Activated CD4-positive, alpha-beta T cell treated with anti-CD3 and anti-CD28 coated beads, Interleukin-2, Interleukin-4, amounts not matched to agents 100 ng/mL and 50 ng/mL, durations not matched to agents 16 hours and 8 hours (primary cell): ENCODE measurements at regions not wholly inside any gene's neighbourhood (a gene's known extent, or its start where the extent isn't known, plus 50 kb on each side); places are given as distances from the start of the nearest gene placed in this dataset.

Source experiments
- DNase-seq: peaks from one replicate; pipeline ENCODE4 v3.0.0-alpha.2; 2020; ENCODE audit warnings: low spot score

- no peak for DNase-seq
These were observed 171.4 kb downstream of the ZNF248 start for GRCh38 chr10:37685741-37686683.

- no peak for DNase-seq
These were observed 172.6 kb downstream of the ZNF248 start for GRCh38 chr10:37684765-37685164.

DNA sequence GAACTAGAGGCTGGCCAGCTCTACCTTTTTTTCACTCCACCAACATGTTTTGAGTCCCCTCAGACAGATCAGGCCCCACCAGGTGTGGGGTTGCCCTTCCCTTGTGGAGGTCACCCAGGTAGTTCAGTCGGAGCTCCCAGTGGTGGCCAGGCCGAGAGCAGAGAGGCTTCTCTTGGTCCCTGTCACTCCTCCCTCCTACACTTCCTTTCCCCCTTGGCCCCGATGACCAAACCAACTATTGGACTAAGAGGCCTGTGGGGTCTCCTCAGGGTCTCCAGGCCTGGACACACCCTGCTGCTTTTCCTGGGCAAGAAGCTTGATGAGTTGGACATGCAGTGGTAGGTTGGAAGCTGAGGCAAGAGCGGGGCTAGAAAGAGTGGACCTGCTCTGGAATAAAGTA, 174.8 kb downstream of the ZNF248 start:
- no peak for DNase-seq

GRCh38 chr10:37681617-37681999, 175.8 kb downstream of the ZNF248 start:
- DNase-seq, result no peak

- no peak for DNase-seq
These were observed 176.4 kb downstream of the ZNF248 start for GRCh38 chr10:37680716-37681616.

GRCh38 chr10:37680243-37680683, 177.1 kb downstream of the ZNF248 start:
- no peak for DNase-seq

GRCh38 chr10:37679465-37679864, 177.9 kb downstream of the ZNF248 start:
- DNase-seq, result no peak

DNA sequence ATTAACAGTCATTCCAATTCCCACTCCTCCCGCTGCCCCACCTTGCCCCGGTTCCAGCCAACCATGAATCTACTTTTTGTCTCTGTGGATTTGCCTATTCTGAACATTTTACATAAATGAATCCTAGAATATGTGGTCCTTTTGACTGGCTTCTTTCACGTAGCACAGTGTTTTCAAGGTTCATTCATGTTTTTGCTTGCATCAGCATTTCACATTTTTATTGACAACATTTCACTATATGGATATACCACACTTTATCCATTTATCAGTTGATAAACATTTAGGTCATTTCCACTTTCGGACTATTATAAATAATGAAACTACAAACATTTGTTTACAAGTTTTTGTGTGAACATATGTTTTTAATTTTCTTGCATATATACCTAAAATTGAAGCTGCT, 182.0 kb downstream of the ZNF248 start:
- no peak for DNase-seq

GRCh38 chr10:37671802-37672201, 185.6 kb downstream of the ZNF248 start:
- DNase-seq, result no peak

DNA sequence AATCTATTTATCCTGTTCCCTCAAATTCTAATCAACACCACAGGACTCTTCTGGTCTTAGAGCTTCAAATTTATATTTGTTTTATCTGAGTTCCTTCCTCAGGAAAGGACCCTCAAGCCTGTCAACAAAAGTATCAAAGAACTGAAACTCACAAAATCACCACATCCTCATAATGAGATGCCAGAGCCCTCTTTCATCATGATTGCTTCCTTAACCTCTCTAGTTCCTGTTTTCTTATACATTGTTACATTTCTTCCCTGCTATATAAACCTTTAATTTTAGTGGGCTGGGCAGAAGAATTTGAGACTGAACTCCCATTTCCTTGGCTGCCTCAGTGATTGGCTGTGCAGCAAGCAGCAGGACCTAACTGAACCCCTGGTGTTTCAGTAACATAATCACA, 189.7 kb downstream of the ZNF248 start:
- DNase-seq, result no peak

GRCh38 chr10:37654466-37654865, 202.9 kb downstream of the ZNF248 start:
- DNase-seq, result no peak

GRCh38 chr10:37643187-37643586, 214.2 kb downstream of the ZNF248 start:
- DNase-seq, result no peak

DNA sequence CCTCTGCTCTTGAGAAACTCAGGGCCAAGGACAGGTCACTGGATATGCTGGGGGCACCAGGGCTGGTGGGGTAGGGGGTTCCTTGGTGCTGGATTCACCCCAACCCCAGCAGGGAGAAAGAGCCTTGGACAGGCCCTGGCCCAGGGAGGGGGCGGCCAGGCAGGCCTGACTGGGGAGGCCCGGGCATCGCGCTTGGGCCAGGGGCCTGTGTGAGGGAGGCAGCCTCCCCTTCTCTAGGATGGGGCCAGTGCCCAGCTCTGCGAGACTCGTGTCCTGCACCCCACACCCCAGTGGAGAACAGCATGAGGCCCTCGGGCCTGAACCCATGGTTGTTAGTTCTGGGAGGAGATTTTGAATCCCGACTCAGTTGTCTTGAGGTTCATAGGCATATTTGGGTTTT, 217.1 kb downstream of the ZNF248 start:
- no peak for DNase-seq

DNA sequence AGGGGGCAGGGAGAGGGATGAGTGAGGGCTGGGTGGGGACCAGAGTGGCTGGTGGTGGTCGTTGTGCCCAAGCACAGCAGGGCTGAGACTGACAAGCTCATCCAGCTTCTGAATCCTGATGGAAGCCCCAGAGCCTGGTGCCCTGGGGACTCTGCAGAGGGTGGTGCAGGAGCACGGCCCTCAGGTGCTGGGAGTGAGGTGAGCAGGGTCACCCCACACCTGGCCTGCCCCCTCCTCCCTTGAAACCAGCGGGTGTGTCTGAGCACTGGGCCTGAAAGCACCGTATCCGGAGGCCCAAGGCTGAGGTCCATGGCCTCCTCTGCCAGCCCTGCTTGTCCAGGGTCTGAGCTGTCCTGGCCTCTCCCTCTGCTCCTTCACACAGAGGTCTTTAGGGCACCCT, 218.2 kb downstream of the ZNF248 start:
- no peak for DNase-seq

DNA sequence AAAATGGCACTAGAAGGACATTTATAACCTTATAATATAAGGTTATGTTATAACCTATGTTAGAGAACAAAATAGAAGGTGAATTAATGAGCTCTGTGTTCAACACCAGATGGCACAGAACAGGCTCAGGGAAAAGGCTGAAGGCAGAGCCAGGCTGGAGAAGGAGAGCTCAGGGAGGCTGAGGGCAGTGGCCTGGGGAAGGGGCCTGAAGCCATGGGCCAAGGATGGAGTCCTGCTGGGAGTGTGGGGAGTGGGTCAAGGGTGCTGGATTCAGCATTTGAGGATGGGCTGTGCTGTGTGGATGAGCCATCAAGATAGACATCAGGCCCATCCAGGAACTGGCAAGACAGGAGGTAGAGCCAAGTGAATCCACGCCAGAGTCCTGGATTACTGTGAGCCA, 218.8 kb downstream of the ZNF248 start:
- no peak for DNase-seq

GRCh38 chr10:37634351-37634880, 223.0 kb downstream of the ZNF248 start:
- no peak for DNase-seq

DNA sequence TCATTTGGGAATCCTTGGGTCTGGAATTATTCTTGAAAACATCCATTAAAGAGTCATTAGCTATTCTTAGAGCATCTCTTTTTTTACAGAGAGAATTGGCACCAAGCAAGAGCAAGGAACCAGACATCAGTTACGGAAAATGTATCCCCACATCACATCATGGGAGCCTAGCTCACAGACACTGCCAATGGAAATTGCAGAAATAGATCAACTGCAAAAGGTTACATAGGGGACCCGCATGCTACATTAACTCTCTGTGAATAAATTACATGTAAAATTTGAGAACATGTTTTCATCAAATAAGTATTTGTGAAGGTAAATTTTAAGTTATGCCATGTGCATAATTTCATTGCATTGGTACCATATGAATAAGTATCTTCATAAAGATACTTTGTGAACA, 224.8 kb downstream of the ZNF248 start:
- no peak for DNase-seq

DNA sequence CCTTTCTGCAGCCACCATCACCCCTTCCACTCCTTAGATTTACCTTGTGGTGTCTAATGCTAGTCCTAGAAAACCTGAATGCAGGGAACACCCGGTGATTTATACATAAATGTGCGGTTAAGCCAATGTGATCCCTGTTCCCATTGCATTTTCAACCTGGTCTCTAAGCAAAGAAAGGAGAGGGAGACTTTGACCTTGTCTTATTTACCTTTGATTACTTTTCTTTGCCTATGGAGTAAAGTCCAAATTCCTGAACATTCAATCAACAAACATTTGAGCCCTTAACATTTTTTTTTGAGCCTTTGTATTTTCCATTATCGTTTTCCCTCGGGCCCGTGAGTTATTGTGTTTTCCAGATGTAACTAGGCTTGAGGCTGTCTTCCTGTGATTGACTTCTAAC, 233.9 kb downstream of the ZNF248 start:
- no peak for DNase-seq

- no peak for DNase-seq
These were observed 238.1 kb downstream of the ZNF248 start for GRCh38 chr10:37619336-37619735.

- DNase-seq, result no peak
These were observed 269.1 kb downstream of the ZNF248 start for GRCh38 chr10:37588299-37588698.

GRCh38 chr10:37584643-37585042, 272.8 kb downstream of the ZNF248 start:
- DNase-seq, result no peak

DNA sequence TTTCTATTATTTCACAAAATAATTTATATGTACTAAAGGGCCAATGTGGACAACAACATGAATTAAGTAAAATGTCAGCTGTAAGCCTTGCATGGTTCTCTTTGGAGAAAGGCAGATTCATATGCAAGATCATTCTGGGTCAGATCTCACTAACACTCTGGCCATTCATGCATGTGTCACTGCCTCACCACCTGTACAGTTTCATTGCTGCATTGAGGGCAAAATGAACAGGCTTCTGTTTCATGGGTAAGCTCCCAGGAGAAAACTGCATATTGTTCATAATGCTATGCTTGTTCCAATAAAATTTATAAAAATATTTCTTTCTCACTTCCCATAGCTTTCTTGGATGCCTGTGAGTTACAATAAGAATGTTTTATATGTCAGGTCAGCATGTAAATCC, 275.2 kb downstream of the ZNF248 start:
- DNase-seq, result no peak

- DNase-seq, result no peak
These were observed 281.3 kb downstream of the ZNF248 start for GRCh38 chr10:37576154-37576553.
